ENCODE measurements at regions not wholly inside any gene's neighbourhood (a gene's known extent, or its start where the extent isn't known, plus 50 kb on each side); places are given as distances from the start of the nearest gene placed in this dataset.
"Not testable (repeated sequence)": the region's sequence is repeated elsewhere in the genome, so short reads cannot be mapped to it uniquely, and the experiment has no call there.

DNA sequence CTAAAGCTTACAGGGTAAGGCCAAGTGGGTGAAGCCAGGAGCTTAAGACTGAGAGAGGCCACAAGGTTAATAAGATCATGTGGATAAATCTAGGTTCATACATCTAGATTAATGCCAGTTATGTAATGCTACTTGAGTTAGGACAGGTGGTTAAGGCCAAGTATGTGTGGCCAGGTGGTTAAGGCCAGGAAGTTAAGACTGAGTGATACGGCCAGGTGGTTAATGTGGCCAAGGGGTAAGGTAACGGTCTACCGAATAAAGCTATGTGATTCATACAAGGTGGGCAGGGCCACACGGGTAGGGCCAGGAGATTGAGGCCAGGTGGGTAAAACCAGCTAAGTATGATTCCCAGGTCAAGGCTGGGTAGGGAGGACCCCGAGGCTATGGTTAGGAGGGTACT, 223.0 kb downstream of the TACR3 start:
- Histone ChIP-seq H3K9me3 (ENCODE audit: control insufficient read depth, insufficient read depth, low read length) (no peaks in the 10 kb centered on the region), H4K20me1 (ENCODE audit: control insufficient read depth, insufficient read depth, low read depth, low read length) (no peaks in the 10 kb centered on the region), H3K4me3 (ENCODE audit: low read length) (no peak overlapping the region), H3K9me2 (replicated peaks; ENCODE audit: control insufficient read depth, low read length) (no peaks in the 10 kb centered on the region), H3F3A (ENCODE audit: control insufficient read depth, insufficient read depth) (no peaks in the 10 kb centered on the region), H3K27ac (ENCODE audit: low read depth, low read length) (no peak overlapping the region), H3K4me2 (ENCODE audit: low read length) (no peak overlapping the region), H3K27me3 (ENCODE audit: control insufficient read depth, low read length) (no peaks in the 10 kb centered on the region), H3K79me2 (ENCODE audit: control insufficient read depth, low read length) (no peaks in the 10 kb centered on the region), H3K36me3 (ENCODE audit: control insufficient read depth, low read length) (no peaks in the 10 kb centered on the region), H3K4me1 (ENCODE audit: control insufficient read depth, low read length) (no peaks in the 10 kb centered on the region)
- TF ChIP-seq, protein P1, sequence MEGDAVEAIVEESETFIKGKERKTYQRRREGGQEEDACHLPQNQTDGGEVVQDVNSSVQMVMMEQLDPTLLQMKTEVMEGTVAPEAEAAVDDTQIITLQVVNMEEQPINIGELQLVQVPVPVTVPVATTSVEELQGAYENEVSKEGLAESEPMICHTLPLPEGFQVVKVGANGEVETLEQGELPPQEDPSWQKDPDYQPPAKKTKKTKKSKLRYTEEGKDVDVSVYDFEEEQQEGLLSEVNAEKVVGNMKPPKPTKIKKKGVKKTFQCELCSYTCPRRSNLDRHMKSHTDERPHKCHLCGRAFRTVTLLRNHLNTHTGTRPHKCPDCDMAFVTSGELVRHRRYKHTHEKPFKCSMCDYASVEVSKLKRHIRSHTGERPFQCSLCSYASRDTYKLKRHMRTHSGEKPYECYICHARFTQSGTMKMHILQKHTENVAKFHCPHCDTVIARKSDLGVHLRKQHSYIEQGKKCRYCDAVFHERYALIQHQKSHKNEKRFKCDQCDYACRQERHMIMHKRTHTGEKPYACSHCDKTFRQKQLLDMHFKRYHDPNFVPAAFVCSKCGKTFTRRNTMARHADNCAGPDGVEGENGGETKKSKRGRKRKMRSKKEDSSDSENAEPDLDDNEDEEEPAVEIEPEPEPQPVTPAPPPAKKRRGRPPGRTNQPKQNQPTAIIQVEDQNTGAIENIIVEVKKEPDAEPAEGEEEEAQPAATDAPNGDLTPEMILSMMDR (IDR thresholded peaks at IDR 0.05; ENCODE audit: low read depth, low read length, poor library complexity, severe bottlenecking): no peak
- no peak for TF ChIP-seq EZH2phosphoT487 (IDR thresholded peaks at IDR 0.05; ENCODE audit: borderline replicate concordance, low read length)

DNA sequence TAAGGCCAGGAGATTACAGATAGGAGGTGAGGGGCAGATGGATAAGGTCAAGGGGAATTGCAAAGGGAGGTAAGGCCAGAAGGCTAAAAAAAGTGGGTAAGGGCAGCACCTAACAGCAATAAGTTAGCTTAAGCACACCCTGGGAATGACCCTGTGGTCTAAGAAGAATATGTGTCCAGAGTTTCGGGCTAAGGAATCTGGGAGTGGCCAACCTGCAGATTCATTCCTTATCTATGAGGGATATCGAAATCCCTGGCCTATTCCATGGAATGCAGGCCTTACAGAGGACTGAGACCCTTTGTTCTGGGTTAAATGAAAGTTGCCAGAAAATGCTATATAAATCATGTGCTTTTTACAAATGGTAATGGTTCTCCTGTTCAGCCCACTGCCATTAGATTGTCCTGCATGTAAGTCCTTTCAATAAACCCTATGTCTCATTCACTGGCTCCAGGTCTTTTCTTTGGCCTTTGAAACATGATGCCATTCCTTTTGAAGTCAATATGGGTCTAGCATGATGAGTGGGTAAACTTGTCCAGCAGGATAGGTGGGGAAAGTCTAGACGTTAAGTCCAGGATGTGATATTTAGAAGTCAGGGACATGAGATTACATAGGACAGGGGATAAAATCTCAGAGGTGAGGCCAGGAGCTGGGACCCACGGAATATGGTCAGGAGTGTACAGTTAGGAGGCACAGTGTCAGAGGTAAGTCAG, 226.2 kb downstream of the TACR3 start:
- Histone ChIP-seq H3F3A (ENCODE audit: control insufficient read depth, insufficient read depth) (no peaks in the 10 kb centered on the region), H3K4me2 (ENCODE audit: low read length) (no peak overlapping the region), H3K9me3 (ENCODE audit: control insufficient read depth, insufficient read depth, low read length) (no peaks in the 10 kb centered on the region), H3K9me2 (replicated peaks; ENCODE audit: control insufficient read depth, low read length) (no peaks in the 10 kb centered on the region), H3K4me1 (ENCODE audit: control insufficient read depth, low read length) (no peaks in the 10 kb centered on the region), H3K27ac (ENCODE audit: low read depth, low read length) (no peak overlapping the region), H3K27me3 (ENCODE audit: control insufficient read depth, low read length) (no peaks in the 10 kb centered on the region), H3K4me3 (ENCODE audit: low read length) (no peak overlapping the region), H3K79me2 (ENCODE audit: control insufficient read depth, low read length) (no peaks in the 10 kb centered on the region), H4K20me1 (ENCODE audit: control insufficient read depth, insufficient read depth, low read depth, low read length) (no peaks in the 10 kb centered on the region), H3K36me3 (ENCODE audit: control insufficient read depth, low read length) (no peaks in the 10 kb centered on the region)
- TF ChIP-seq EZH2phosphoT487 (IDR thresholded peaks at IDR 0.05; ENCODE audit: borderline replicate concordance, low read length): no peak
- TF ChIP-seq, protein P1 (IDR thresholded peaks at IDR 0.05; ENCODE audit: low read depth, low read length, poor library complexity, severe bottlenecking): no peak

DNA sequence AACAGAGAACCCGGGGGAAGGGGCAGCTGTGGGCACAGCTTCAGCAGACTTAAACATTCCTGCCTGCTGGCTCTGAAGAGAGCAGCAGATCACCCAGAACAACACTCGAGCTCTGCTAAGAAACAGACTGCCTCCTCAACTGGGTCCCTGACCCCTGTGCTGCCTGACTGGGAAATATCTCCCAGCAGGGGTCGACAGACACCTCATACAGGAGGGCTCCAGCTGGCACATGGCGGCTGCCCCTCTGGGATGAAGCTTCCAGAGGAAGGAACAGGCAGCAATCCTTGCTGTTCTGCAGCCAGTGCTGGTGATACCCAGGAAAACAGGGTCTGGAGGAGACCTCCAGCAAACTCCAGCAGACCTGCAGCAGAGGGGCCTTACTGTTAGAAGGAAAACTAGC, 234.5 kb downstream of the TACR3 start:
- H3K4me2 ChIP-seq (ENCODE audit: low read length); H3K4me1 ChIP-seq (ENCODE audit: control insufficient read depth, low read length); H3K27ac ChIP-seq (ENCODE audit: low read depth, low read length); H3K36me3 ChIP-seq (ENCODE audit: control insufficient read depth, low read length); H3K79me2 ChIP-seq (ENCODE audit: control insufficient read depth, low read length); H3F3A ChIP-seq (ENCODE audit: control insufficient read depth, insufficient read depth); H3K9me3 ChIP-seq (ENCODE audit: control insufficient read depth, insufficient read depth, low read length); H3K4me3 ChIP-seq (ENCODE audit: low read length); H3K9me2 ChIP-seq (replicated peaks; ENCODE audit: control insufficient read depth, low read length); H4K20me1 ChIP-seq (ENCODE audit: control insufficient read depth, insufficient read depth, low read depth, low read length); H3K27me3 ChIP-seq (ENCODE audit: control insufficient read depth, low read length): not testable (repeated sequence)

DNA sequence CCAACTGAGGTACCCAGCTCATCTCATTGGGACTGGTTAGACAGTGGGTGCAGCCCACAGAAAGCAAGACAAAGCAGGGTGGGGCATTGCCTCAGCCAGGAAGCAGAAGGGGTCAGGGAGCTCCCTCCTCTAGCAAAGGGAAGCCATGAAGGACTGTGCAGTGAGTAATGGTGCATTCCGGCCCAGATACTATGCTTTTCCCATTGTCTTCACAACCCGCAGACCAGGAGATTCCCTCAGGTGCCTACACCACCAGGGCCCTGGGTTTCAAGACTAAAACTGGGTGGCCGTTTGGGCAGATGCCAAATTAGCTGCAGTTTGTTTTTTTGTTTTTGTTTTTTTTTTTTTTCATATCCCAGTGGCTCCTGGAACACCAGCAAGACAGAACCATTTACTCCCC, 235.3 kb downstream of the TACR3 start:
- no peaks in the 10 kb centered on the region for H3K9me2 ChIP-seq (replicated peaks; ENCODE audit: control insufficient read depth, low read length)
- TF ChIP-seq, protein P1 (IDR thresholded peaks at IDR 0.05; ENCODE audit: low read depth, low read length, poor library complexity, severe bottlenecking): no peak
- no peak for TF ChIP-seq EZH2phosphoT487 (IDR thresholded peaks at IDR 0.05; ENCODE audit: borderline replicate concordance, low read length)
- H4K20me1 ChIP-seq (ENCODE audit: control insufficient read depth, insufficient read depth, low read depth, low read length): no peaks in the 10 kb centered on the region
- H3F3A ChIP-seq (ENCODE audit: control insufficient read depth, insufficient read depth): no peaks in the 10 kb centered on the region
- H3K4me2 ChIP-seq (ENCODE audit: low read length): no peak overlapping the region
- H3K36me3 ChIP-seq (ENCODE audit: control insufficient read depth, low read length): no peaks in the 10 kb centered on the region
- H3K4me3 ChIP-seq (ENCODE audit: low read length): no peak overlapping the region
- H3K27me3 ChIP-seq (ENCODE audit: control insufficient read depth, low read length): no peaks in the 10 kb centered on the region
- H3K9me3 ChIP-seq (ENCODE audit: control insufficient read depth, insufficient read depth, low read length): no peaks in the 10 kb centered on the region
- no peaks in the 10 kb centered on the region for H3K79me2 ChIP-seq (ENCODE audit: control insufficient read depth, low read length)
- H3K4me1 ChIP-seq (ENCODE audit: control insufficient read depth, low read length): no peaks in the 10 kb centered on the region
- H3K27ac ChIP-seq (ENCODE audit: low read depth, low read length): no peak overlapping the region

Data from DOHH2 (cell line).